Aorta (tissue), 5 donors: ENCODE measurements at regions not wholly inside any gene's neighbourhood (a gene's known extent, or its start where the extent isn't known, plus 50 kb on each side); places are given as distances from the start of the nearest gene placed in this dataset.

ENCODE experiments used
- ATAC-seq: fragments of 200-7000 bp; cut with Tn5 transposase; one replicate; pipeline ENCODE4 v1.9.1; 2022; ENCODE audit warnings: moderate library complexity; ENCODE audit not compliant: low FRiP score
- DNase-seq, 2 donors: peaks; one replicate each; pipeline ENCODE4 v3.0.0-alpha.2; 2020
- H3K27ac ChIP-seq, 2 donors: one replicate each; pipeline ENCODE4 v1.5.1; 2013; ENCODE audit warnings: low read length in 2 of 2, mild to moderate bottlenecking in 2 of 2, moderate library complexity in 2 of 2, control low read depth in 1 of 2, inconsistent platforms in 1 of 2, low read depth in 1 of 2
- H3K27me3 ChIP-seq, 2 donors: one replicate each; pipeline ENCODE4 v1.6.1; 2013; ENCODE audit warnings: control low read depth in 1 of 2, low read length in 1 of 2, mild to moderate bottlenecking in 1 of 2, moderate library complexity in 1 of 2; ENCODE audit not compliant: insufficient read depth in 2 of 2, control insufficient read depth in 1 of 2
- H3K36me3 ChIP-seq, 2 donors: one replicate each; pipeline ENCODE4 v1.6.1; 2013; ENCODE audit warnings: control low read depth in 1 of 2, low read length in 1 of 2, mild to moderate bottlenecking in 1 of 2; ENCODE audit not compliant: insufficient read depth in 2 of 2, control insufficient read depth in 1 of 2
- H3K4me1 ChIP-seq, 2 donors: one replicate each; pipeline ENCODE4 v1.6.1; 2013; ENCODE audit warnings: low read length in 2 of 2, control low read depth in 1 of 2, mild to moderate bottlenecking in 1 of 2, moderate library complexity in 1 of 2; ENCODE audit not compliant: insufficient read depth in 2 of 2, control insufficient read depth in 1 of 2
- H3K4me3 ChIP-seq, 2 donors: one replicate each; pipeline ENCODE4 v1.5.1; 2013; ENCODE audit warnings: low read length in 2 of 2, control low read depth in 1 of 2, mild to moderate bottlenecking in 1 of 2
- H3K9me3 ChIP-seq: one replicate; pipeline ENCODE4 v1.6.1; 2013; ENCODE audit warnings: mild to moderate bottlenecking, low read length; ENCODE audit not compliant: control insufficient read depth
- WGBS, 2 donors: extraction: QIAGEN DNeasy Blood & Tissue Kit; methylation state at CpG; one replicate each; pipeline ENCODE4 v1.1.7; 2013; 5-methylcytosine and 5-hydroxymethylcytosine counted together
- intact Hi-C, 2 donors: fragments of 100-400 bp; cut with DNase I; formaldehyde crosslinking; loops; one replicate each; pipeline versions ENCODE4 v1.14.2 to v1.15.0; 2022
- donor health status: healthy with polysubstance abuse.
- donor health status: Bipolar disorder and iron deficiency.
- donor health status: DM: no; HTN: no; CAD: no.
- donor health status: DM: no; HTN: no; CAD: no.
- donor health status: DM: yes; HTN: yes; CAD: no.

DNA sequence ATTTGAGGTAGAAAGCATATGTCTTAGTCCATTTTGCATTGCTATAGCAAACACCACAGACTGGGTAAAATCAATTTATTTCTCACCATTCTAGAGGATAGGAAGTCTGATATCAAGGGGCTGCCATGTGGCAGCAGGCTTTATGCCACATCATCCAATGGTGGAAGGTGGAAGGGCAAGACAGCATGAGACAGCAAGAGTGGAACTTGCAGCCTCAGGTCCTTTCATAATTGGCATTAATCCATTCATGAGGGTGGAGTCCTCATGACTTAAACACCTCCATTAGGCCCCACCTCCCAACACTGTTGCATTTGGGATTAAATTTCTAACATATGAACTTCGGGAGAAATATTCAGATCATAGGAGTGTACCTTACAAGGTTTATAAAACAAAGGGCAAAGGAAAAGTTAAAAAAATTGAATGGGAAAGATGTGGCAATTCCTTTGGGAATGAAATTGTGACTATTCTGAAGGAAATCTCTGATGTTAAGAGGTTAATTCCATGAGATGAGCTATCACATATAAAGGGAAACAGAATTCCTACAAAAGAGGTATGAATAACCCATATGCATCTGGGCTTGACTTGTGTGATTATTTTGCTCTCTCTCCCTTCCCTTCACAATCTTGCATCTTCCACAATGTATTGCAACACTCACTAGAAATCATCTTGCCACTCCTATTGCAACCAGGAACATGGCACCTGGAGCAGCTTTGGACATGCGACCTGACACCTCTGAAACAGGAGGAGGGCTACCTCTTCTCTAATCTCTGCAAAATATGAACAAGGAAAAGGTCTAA, 507.8 kb downstream of the EPHA4 start:
- Histone ChIP-seq H3K27ac (no peak overlapping the region), H3K27me3 (no peaks in the 10 kb centered on the region), H3K36me3 (no peaks in the 10 kb centered on the region), H3K4me1 (no peaks in the 10 kb centered on the region), H3K4me3 (no peak overlapping the region), H3K9me3 (no peaks in the 10 kb centered on the region)
- 93 to 95% methylated on average over 2 of the region's 2 CpGs for WGBS, 2 donors
- no peak for DNase-seq
- intact Hi-C loops, result no loop called here
- ATAC-seq, result no peak

DNA sequence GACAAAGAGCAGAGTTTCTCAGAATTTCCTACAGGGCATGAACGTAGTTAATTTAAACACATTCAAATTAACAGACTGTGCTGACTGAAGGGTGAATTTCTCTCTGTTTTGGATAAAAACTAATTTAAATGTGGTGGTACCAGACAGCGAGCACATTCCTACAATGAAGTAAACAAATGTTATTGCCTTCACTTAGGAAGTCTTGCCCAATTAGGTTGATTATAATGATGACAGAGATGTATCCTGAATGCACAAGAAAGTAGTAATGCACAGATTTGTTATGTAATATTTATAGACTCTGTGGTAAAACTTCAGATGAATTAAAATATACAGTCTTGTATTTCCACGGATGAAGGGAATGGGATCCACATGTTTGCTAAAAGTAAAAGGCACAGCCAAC, 507.2 kb downstream of the EPHA4 start:
- no peaks in the 10 kb centered on the region for H3K9me3 ChIP-seq
- ATAC-seq, result no peak
- no peak overlapping the region for H3K4me3 ChIP-seq
- no peak overlapping the region for H3K27ac ChIP-seq
- H3K27me3 ChIP-seq, result no peaks in the 10 kb centered on the region
- no peak for DNase-seq
- WGBS, 2 donors, result 76 to 84% methylated on average over 3 of the region's 3 CpGs
- H3K36me3 ChIP-seq, result no peaks in the 10 kb centered on the region
- intact Hi-C loops, result no loop called here
- H3K4me1 ChIP-seq, result no peaks in the 10 kb centered on the region

DNA sequence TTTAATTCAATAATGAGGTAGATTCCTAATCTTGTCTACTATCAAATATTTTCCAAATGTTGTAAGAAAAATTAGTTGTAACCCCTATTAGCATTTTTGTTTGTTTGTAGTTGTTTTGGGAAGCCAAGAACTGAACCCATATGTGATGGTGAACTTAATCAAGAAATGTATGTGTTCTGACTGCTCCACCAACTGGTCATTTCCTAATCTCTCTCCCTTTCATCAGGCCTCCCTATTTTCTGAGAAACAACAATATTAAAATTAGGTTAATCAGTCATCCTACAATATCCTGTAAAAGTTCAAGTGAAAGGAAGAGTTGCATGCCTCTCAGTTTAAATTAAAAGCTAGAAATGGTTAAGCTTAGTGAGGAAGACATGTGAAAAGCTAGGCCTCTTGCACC, 504.0 kb downstream of the EPHA4 start:
- Histone ChIP-seq H3K27me3 (no peaks in the 10 kb centered on the region), H3K36me3 (no peaks in the 10 kb centered on the region), H3K4me1 (no peaks in the 10 kb centered on the region), H3K9me3 (no peaks in the 10 kb centered on the region), H3K27ac (no peak overlapping the region), H3K4me3 (no peak overlapping the region)
- ATAC-seq (no peak), DNase-seq (no peak)
- intact Hi-C loops, result no loop called here

DNA sequence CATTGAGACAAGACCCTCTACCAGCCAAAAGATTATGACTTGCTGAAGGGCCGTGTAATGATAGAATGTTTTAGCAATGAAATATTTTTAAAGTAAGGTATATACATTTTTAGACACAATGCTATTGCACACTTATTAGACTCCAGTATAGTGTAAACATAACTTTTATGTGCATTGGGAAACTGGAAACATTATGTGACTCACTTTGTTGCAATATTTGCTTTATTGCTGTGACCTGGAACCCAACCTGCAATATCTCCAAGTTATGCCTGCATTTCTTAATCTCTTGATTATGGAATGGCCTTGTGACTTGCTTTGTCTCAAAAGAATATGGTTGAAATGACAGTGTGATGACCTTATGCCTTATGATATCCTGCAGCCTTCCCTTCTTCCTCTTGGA, 502.0 kb downstream of the EPHA4 start:
- intact Hi-C loops, result no loop called here
- no peak for DNase-seq
- Histone ChIP-seq H3K9me3 (no peaks in the 10 kb centered on the region), H3K4me3 (no peak overlapping the region), H3K27me3 (no peaks in the 10 kb centered on the region), H3K36me3 (no peaks in the 10 kb centered on the region), H3K27ac (no peak overlapping the region), H3K4me1 (no peaks in the 10 kb centered on the region)
- no peak for ATAC-seq
- 95 to 98% methylated on average over 1 of the region's 1 CpG for WGBS, 2 donors

DNA sequence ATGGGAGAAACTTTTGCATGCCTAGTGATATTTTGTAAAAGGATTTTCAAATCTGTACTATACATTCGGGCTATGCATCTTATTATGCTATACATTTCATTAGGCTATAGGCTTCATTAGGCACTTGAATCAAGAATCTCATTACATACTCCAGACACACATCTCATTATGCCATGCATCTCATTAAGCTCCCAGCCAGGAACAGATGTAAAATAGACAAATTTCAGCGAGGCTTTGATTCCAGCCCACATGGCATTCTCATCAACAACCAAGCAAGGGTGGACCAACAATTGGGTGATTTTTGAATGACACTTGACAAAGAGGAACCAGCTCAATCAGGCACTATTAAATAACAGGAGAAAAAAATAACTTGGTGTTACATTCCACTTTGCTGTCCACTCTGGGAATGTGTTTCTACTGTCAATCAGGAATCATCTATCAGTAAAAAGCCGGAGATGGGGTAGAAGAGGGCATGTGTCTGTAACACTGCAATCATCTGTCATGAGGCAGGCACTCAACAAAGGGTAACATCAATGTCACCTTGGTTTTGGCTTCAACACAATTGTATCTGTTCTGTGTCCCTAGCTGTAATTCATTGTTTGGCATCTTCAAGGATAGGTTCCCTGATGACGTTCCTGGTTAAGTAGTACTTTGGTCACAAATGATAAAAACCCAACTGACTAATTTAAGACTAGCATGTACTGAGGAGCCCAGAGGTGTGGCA, 498.6 kb downstream of the EPHA4 start:
- Histone ChIP-seq H3K4me1 (no peaks in the 10 kb centered on the region), H3K27ac (no peak overlapping the region), H3K4me3 (no peak overlapping the region), H3K36me3 (no peaks in the 10 kb centered on the region), H3K27me3 (no peaks in the 10 kb centered on the region), H3K9me3 (no peaks in the 10 kb centered on the region)
- DNase-seq, result no peak
- no peak for ATAC-seq
- intact Hi-C loops, result no loop called here
- WGBS, 2 donors, result 96 to 97% methylated on average over 4 of the region's 4 CpGs

DNA sequence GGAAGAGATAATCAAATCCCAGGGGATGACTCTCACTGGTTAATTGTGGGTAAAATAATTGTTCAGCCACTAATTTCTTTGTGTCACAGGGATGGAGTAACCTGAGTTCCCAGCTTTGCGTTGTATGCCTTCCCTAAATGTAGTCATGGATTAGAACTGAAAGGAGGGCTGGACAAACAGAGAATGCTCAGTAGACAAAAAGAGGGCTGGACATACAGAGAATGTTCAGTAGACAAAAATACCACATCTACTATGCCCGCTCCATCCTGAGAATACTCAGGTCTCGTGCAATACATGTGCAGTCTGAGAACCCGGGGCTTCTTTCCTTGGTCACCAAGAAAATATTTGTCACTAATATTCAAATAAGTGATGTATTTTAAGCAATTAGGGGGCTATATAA, 497.9 kb downstream of the EPHA4 start:
- ATAC-seq (no peak), DNase-seq (no peak)
- Histone ChIP-seq H3K27ac (no peak overlapping the region), H3K4me1 (no peaks in the 10 kb centered on the region), H3K36me3 (no peaks in the 10 kb centered on the region), H3K9me3 (no peaks in the 10 kb centered on the region), H3K27me3 (no peaks in the 10 kb centered on the region), H3K4me3 (no peak overlapping the region)
- intact Hi-C loops, result no loop called here
- 92 to 96% methylated on average over 4 of the region's 4 CpGs for WGBS, 2 donors

DNA sequence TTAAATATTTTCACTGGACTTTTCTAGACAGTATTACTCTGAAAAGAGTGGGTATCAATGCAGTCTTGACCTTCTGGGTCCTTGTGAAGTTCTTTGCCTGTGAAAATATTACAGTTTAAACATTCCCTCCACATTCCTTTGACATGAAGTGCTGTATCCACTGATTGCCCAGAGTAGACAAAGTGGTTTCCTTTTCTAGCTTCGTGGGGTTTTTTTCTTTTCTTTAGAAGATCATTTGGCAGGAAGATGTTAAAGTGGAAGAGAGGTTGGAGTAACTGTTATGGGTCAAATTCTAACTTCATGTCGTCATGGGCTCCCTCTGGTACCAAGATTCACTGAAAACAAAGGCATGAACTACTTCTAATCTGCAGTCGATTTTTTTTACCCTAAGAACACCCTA, 496.9 kb downstream of the EPHA4 start:
- intact Hi-C loops, result no loop called here

DNA sequence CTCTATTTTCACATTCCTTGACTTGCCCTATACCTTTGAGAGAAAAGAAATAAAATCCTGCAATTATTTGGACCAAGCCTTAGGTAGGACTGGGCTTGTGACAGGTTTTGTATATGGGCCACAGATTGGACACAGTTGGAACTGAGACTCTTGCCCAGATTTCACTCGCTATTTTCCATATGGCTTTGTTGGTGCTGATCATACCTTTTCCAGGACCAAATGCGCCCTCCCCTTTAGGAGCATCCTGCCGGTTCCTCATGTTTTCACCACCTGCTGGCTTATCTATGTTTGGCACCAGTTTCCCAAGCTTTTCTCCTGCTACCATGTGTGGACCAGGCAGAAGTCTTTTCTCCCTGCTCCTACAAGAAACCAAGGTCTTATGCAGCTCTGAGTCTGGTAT, 494.9 kb downstream of the EPHA4 start:
- no peak overlapping the region for H3K27ac ChIP-seq
- intact Hi-C loops, result no loop called here
- WGBS, 2 donors, result 88 to 91% methylated on average over 3 of the region's 3 CpGs
- no peak overlapping the region for H3K4me3 ChIP-seq
- H3K9me3 ChIP-seq, result no peaks in the 10 kb centered on the region
- DNase-seq (no peak), ATAC-seq (no peak)
- no peaks in the 10 kb centered on the region for H3K4me1 ChIP-seq
- no peaks in the 10 kb centered on the region for H3K36me3 ChIP-seq
- H3K27me3 ChIP-seq, result no peaks in the 10 kb centered on the region

More for the DNA sequence above, 496.9 kb downstream of the EPHA4 start:
- WGBS, 2 donors, result 2 to 4% methylated on average over 3 of the region's 3 CpGs
- Histone ChIP-seq H3K27me3 (no peaks in the 10 kb centered on the region), H3K36me3 (no peaks in the 10 kb centered on the region), H3K4me3 (no peak overlapping the region), H3K27ac (no peak overlapping the region), H3K4me1 (no peaks in the 10 kb centered on the region), H3K9me3 (no peaks in the 10 kb centered on the region)
- ATAC-seq (no peak), DNase-seq (no peak)

DNA sequence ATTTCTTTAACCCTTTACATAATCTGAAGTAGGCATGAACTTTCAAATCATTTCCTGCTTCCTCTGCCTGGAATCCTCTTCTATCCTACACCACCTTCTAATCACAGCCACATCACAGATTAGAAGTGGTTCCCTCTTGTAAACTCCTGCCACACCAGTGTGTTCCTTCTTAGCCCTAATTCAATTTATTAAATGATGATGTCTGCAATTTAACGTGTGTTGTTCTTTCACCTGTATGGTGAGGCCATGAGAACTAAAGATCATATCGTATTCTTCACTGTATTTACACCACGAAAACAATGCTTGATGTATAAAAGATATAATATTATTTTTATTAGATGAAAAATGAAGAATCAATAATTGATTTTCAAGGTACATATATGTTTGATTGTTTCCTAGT, 494.3 kb downstream of the EPHA4 start:
- no peak overlapping the region for H3K27ac ChIP-seq
- intact Hi-C loops, result no loop called here
- no peak for ATAC-seq
- no peaks in the 10 kb centered on the region for H3K36me3 ChIP-seq
- no peaks in the 10 kb centered on the region for H3K27me3 ChIP-seq
- H3K4me1 ChIP-seq, result no peaks in the 10 kb centered on the region
- no peak for DNase-seq
- no peaks in the 10 kb centered on the region for H3K9me3 ChIP-seq
- WGBS, 2 donors, result 94 to 98% methylated on average over 3 of the region's 3 CpGs
- H3K4me3 ChIP-seq, result no peak overlapping the region
